Osteoblast (primary cell): ENCODE measurements at regions not wholly inside any gene's neighbourhood (a gene's known extent, or its start where the extent isn't known, plus 50 kb on each side); places are given as distances from the start of the nearest gene placed in this dataset.

Source experiments
- DNase-seq: peaks from one replicate; pipeline ENCODE4 v3.0.0; 2011; ENCODE audit warnings: low spot score, mixed read lengths; ENCODE audit not compliant: insufficient read length; ENCODE audit errors: missing footprints
- H2AFZ ChIP-seq: 2 replicates; pipeline ENCODE4 v1.6.0; 2011; ENCODE audit warnings: mild to moderate bottlenecking, low read length
- H3K27ac ChIP-seq: 2 replicates; pipeline ENCODE4 v1.5.1; 2011; ENCODE audit warnings: mild to moderate bottlenecking, low read depth, low read length, moderate library complexity
- H3K27me3 ChIP-seq: 2 replicates; pipeline ENCODE4 v1.6.0; 2012; ENCODE audit warnings: mild to moderate bottlenecking, control low read depth, inconsistent platforms, low read length, moderate library complexity; ENCODE audit not compliant: insufficient read depth
- H3K36me3 ChIP-seq: 2 replicates; pipeline ENCODE4 v1.5.1; 2011; ENCODE audit warnings: mild to moderate bottlenecking, low read length, control low read depth, moderate library complexity; ENCODE audit not compliant: insufficient read depth
- H3K4me1 ChIP-seq: 2 replicates; pipeline ENCODE4 v1.5.1; 2011; ENCODE audit warnings: mild to moderate bottlenecking, low read length, control low read depth, moderate library complexity; ENCODE audit not compliant: insufficient read depth
- H3K4me2 ChIP-seq: 2 replicates; pipeline ENCODE4 v1.6.0; 2011; ENCODE audit warnings: mild to moderate bottlenecking, low read length; ENCODE audit not compliant: insufficient read depth
- H3K4me3 ChIP-seq: fragments of 200-600 bp; sonication (generic); 3 replicates; pipeline ENCODE4 v1.5.1; 2012; ENCODE audit warnings: mild to moderate bottlenecking, low read length, inconsistent platforms; ENCODE audit not compliant: insufficient read depth
- H3K79me2 ChIP-seq: 2 replicates; pipeline ENCODE4 v1.6.0; 2012; ENCODE audit warnings: mild to moderate bottlenecking, low read length, control low read depth, inconsistent platforms; ENCODE audit not compliant: insufficient read depth
- H3K9me3 ChIP-seq: 2 replicates; pipeline ENCODE4 v1.5.1; 2011; ENCODE audit warnings: low read depth, low read length, control low read depth
- H4K20me1 ChIP-seq: 2 replicates; pipeline ENCODE4 v1.6.0; 2012; ENCODE audit warnings: mild to moderate bottlenecking, low read length, control low read depth; ENCODE audit not compliant: insufficient read depth
- CTCF ChIP-seq: IDR thresholded peaks from 2 replicates; pipeline ENCODE4 v1.5.1; 2011; ENCODE audit warnings: mild to moderate bottlenecking, low read depth, low read length, moderate library complexity; ENCODE audit errors: extremely low read depth

GRCh38 chr1:218811497-218811896 is 362.2 kb upstream of the LYPLAL1 start:
- H3K36me3 ChIP-seq = no peaks in the 10 kb centered on the region
- H3K27ac ChIP-seq = peak overlapping the region; percentile 24
- no peak overlapping the region for H3K4me3 ChIP-seq
- TF ChIP-seq CTCF = no peak
- H3K4me2 ChIP-seq = peak overlapping the region; percentile 4
- H3K27me3 ChIP-seq = no peaks in the 10 kb centered on the region
- peak overlapping the region; percentile 56 for H2AFZ ChIP-seq
- no peak for DNase-seq
- H3K79me2 ChIP-seq = no peaks in the 10 kb centered on the region
- H4K20me1 ChIP-seq = no peaks in the 10 kb centered on the region
- no peaks in the 10 kb centered on the region for H3K9me3 ChIP-seq
- H3K4me1 ChIP-seq = peaks cover 37% of the 10 kb centered on the region

GRCh38 chr1:218812360-218812759 is 361.3 kb upstream of the LYPLAL1 start:
- Histone ChIP-seq H2AFZ (no peak overlapping the region), H4K20me1 (no peaks in the 10 kb centered on the region), H3K27ac (peak overlapping the region; percentile 3), H3K9me3 (no peaks in the 10 kb centered on the region), H3K4me2 (no peak overlapping the region), H3K27me3 (no peaks in the 10 kb centered on the region), H3K4me3 (no peak overlapping the region), H3K4me1 (peaks cover 37% of the 10 kb centered on the region), H3K79me2 (no peaks in the 10 kb centered on the region), H3K36me3 (no peaks in the 10 kb centered on the region)
- TF ChIP-seq CTCF = no peak
- DNase-seq = no peak

GRCh38 chr1:218813237-218813636 is 360.4 kb upstream of the LYPLAL1 start:
- Histone ChIP-seq H3K79me2 (no peaks in the 10 kb centered on the region), H3K4me2 (no peak overlapping the region), H3K4me1 (peaks cover 37% of the 10 kb centered on the region), H4K20me1 (no peaks in the 10 kb centered on the region), H3K36me3 (no peaks in the 10 kb centered on the region), H3K27me3 (no peaks in the 10 kb centered on the region), H3K4me3 (no peak overlapping the region), H2AFZ (peak overlapping the region; percentile 38), H3K9me3 (no peaks in the 10 kb centered on the region), H3K27ac (peak overlapping the region; percentile 17)
- no peak for DNase-seq
- no peak for TF ChIP-seq CTCF

GRCh38 chr1:218815076-218815475 is 358.6 kb upstream of the LYPLAL1 start:
- Histone ChIP-seq H3K4me2 (no peak overlapping the region), H3K4me3 (no peak overlapping the region), H3K9me3 (no peaks in the 10 kb centered on the region), H3K36me3 (no peaks in the 10 kb centered on the region), H3K4me1 (peaks cover 25% of the 10 kb centered on the region), H3K27ac (no peak overlapping the region), H4K20me1 (no peaks in the 10 kb centered on the region), H2AFZ (no peak overlapping the region), H3K27me3 (no peaks in the 10 kb centered on the region), H3K79me2 (no peaks in the 10 kb centered on the region)
- DNase-seq = no peak
- TF ChIP-seq CTCF = no peak
